ENCODE measurements at regions not wholly inside any gene's neighbourhood (a gene's known extent, or its start where the extent isn't known, plus 50 kb on each side); places are given as distances from the start of the nearest gene placed in this dataset.
"Not testable (repeated sequence)": the region's sequence is repeated elsewhere in the genome, so short reads cannot be mapped to it uniquely, and the experiment has no call there.

DNA sequence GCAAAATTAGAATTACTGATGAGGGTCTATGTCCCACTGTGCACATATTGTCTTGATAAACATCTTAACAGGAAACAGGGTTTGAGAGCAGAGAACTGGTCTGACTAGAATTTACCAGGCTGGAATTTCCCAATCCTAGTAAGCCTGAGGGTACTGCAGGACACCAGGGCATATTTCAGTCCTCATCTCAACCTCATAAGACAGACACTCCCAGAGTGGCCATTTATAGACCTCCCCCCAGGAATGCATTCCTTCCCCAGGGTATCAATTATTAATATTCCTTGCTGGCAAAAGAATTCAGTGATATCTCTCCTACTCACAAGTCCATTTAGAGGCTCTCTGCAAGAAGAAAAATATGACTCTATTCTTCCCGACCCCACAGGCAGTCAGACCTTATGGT, 325.1 kb upstream of the KLF3 start:
- not testable (repeated sequence) for DNase-seq

DNA sequence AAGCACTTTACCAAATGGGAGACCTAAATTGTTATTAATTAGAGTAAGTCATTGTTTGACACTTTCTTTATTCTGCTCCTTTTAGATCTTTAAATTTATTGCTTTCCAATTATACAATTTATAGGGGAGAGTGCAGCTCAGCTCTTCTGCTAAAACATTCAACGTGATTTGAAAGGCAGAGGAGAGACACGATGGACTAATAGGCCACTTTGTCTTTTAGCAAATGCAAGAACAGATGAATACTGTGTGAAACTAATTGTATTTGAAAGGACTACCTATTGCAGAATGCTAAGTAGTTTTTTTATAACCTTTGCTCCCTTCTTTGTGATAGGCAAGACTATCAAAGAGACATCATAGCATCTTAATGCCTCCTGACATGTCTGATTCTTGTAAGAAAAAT, 320.4 kb upstream of the KLF3 start:
- no peak for DNase-seq

DNA sequence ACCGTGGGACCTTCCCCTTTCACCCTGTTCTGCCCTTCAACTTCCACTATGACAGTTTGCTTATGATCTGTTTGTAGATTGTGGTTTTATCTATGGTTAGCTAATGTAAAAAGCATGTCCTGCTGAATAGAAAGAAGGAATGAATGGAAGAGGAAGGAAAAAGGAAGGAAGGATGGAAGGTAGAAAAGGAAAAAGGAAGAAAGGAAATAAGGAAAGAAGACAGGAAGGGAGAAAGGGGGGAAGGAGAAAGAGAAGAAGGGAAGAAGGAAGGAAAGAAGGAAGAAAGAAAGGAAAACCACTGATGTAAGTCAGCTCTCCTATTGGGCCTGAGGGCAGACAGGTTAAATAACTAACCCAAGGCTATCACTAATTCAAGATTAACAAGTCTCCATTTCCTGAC, 319.1 kb upstream of the KLF3 start:
- DNase-seq, result no peak

DNA sequence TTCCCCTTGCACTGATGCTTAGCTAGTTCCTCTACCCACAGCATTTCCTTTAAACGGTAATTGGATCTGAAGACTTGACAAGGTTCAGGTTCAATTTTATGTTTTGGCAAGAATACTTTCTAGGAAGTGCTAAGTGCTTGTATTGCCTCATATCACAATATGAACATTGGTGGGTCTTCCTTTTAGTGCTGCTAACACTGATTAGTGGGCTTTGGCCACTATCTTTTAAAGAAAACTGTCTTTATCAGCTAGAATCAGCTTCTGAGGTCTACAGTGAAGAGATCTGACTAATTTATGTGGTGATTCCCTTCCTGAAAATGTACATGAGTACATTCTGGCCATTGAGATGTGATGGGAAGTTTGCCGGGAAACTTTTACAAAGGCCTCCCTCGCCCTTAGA, 316.7 kb upstream of the KLF3 start:
- no peak for DNase-seq

DNA sequence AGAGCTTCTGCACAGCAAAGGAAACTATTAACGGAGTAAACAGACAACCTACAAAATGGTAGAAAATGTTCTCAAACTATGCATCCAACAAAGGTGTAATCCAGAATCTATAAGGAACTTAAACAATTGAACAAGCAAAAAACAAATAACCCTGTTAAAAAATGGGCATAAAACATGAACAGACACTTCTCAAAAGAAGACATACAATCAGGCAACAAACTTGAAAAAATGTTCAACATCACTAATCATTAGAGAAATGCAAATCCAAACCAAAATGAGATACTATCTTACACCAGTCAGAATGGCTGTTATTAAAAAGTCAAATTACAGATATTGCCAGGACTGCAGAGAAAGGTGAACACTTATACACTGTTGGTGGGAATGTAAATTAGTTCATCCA, 309.6 kb upstream of the KLF3 start:
- no peak for DNase-seq

DNA sequence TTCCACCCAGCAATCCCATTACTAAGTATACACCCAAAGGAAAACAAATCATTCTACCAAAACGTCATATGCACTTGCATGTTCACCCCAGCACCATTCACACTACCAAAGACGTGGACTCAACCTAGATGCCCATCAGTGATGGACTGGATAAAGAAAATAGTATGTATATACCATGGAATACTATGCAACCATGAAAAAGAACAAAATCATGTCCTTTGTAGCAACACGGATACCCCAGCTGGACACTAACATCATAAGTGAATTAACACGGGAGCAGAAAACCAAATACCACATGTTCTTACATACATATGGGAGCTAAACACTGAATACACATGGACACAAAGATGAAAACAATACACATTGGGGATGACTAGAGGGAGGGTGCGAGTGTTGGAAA, 309.1 kb upstream of the KLF3 start:
- no peak for DNase-seq

DNA sequence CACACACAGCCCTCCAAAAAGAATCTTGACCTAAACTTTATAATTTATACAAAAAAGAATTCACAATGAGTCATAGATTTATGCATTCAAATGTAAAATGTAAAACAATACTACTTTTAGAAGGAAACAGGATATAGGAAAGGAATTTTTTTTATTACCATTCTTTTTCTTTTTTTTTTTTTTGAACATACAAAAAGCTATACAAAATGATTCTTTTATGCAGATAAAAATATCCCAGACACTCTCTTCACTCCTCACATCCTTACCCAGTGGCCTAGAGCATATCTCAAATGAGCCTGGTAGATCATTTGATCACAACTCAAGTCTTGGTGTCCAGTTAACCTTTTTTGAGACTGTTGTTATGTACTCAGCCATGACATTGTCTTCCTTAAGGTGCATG, 307.3 kb upstream of the KLF3 start:
- no peak for DNase-seq

DNA sequence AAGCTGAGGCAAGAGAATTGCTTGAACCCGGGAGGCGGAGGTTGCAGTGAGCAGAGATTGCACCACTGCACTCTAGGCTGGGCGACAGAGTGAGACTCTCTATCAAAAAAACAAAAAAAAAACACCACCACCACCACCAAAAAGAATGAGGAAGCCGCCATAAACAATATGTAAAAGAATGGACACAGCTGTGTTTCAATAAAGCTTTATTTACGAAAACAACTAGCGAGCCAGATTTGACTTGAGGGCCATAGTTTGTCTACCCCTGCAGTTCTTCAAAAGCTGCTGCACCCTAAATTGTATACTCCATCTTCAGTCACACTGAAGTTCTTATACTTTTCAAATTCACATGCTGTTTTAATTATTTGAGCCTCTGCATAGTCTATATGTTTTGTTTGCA, 306.5 kb upstream of the KLF3 start:
- DNase-seq, result no peak

DNA sequence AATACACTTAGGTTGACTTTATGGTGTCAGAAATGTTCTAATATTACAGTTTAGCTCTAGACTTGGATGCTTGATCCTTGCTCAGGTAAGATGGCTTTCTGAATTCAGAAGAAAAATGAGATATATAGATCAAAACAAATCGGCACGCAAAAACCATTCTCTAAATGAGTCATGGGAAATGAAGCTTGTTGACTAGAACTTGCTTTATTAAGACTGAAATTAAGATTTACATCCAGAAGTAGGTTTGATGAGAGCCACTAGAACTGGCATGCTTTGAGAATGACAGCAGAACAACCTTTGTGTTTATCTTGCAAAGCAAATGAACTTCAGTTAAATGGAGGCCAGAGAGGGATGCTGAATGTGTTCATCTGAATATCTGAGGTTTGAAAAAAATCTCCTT, 304.9 kb upstream of the KLF3 start:
- no peak for DNase-seq

DNA sequence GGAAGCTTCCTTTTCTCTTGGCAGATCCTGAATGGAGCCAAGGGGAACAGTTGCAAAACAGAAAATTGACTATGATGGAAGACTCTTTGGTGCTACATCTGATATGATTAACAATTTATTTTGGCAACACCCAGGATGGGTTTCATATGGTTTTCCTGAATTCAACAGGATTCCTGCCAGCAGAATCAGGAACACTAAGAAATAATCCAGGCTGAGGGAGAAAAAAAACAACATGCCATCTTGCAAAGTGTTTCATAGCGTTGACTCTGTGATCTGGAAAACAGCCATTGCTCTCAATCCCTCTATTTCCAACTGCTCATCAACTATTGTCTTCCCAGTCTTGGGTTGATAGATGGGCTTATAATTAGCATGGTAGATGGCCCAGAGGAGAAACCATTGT, 303.8 kb upstream of the KLF3 start:
- no peak for DNase-seq

DNA sequence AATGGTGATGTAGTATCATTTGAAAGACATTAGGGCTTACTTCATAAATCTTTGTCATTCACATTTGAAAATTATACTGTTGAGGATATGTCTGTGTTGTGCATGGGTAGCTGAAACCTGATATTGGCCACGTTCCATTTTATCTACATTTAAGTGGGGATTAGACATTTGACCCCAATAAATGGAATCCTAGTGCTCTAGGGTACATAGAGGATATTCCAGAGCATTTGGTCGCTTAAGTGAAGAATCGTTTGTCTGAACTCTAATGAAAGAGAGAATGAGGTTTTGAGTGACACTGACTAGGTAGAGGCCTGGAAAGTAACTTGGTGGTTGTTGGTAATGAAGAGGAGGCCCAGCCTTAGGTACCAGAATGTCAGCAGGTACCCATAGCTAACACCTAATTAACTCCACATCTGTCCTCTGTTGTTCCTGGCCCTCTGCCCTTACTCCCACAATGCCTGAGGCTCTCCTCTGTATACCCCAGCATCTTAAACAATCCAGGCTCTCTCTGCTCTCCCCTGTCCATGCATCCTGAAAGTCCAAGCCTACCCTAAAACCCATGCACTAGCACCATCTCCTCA, 299.5 kb upstream of the KLF3 start:
- DNase-seq, result no peak

DNA sequence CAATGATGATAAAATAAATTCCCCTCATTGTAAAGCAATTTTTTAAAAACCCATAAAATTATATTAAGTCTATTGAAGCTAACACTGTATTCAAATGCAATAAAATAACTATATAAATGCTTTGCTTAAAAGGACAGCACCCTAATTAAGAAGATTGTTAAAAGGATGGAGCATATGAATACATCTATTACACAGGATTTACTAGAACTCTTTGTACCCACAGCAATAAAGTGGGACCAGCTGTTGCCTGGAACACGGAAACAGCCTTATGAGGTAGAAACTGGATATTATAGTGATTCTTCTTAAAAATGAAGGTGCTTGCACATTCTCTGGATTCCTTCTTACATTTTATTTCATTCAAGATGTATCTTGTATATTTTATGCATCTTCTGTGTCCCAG, 298.7 kb upstream of the KLF3 start:
- DNase-seq, result no peak

DNA sequence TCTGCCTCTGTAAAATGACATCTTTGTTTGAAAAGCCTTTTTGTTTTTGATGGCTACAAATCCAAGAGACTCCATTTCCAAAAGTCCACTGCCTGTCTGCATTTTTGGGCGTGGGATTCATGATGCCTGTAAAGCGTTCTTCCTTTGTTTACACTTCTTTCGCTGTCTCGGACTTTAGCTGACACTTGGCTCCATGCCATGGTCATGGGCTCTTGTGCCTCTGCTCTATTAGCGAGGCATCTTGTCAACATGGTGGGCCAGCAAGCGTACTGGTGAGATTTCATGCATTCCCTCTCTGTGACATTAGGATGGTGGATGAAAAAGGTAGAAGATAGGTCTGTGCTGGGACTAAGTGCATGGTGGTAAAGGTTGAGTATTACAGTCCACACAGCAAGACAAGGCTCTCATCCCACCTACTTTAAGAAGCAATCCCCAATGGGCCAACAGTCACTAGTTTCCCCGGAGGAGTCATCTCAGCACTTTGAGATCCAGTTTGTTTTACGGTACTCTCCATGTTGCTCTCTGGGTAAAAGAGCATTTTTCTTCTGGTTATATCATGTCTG, 298.2 kb upstream of the KLF3 start:
- no peak for DNase-seq

DNA sequence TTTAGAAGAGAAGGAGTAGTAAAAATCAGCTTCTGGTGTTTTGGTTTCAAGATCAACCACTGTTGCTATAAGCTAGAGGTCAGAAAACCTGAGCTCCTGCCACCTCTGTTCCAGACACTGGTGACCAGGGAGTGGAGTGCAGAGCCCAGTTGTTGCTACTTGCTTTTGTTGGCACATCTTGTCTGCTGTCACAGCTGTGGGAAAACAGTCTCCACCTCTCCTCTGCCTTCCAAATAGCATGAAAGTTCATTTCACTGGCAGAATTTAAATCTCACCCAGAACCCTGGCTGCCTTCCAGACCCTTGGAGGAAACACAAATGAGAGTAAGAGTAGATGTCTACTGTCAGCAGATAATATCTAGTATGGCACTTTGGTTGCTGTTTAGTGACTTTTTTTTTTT, 297.5 kb upstream of the KLF3 start:
- DNase-seq, result no peak

DNA sequence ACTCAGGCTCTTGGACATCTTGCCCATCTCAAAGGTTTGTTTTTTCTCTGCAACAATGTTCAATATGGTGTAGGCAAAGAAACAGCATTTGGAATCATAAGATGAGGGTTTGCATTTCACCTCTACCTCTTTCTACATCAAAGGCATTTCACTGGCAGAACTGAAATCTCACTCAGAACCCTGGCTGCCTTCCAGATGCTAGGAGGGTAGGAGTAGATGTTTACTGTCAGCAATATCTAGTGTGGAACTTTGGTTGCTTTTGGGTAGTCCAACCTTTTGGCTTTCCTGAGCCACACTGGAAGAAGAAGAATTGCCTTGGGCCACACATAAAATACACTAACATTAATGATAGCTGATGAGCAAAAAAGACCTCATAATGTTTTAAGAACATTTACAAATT, 297.0 kb upstream of the KLF3 start:
- no peak for DNase-seq

DNA sequence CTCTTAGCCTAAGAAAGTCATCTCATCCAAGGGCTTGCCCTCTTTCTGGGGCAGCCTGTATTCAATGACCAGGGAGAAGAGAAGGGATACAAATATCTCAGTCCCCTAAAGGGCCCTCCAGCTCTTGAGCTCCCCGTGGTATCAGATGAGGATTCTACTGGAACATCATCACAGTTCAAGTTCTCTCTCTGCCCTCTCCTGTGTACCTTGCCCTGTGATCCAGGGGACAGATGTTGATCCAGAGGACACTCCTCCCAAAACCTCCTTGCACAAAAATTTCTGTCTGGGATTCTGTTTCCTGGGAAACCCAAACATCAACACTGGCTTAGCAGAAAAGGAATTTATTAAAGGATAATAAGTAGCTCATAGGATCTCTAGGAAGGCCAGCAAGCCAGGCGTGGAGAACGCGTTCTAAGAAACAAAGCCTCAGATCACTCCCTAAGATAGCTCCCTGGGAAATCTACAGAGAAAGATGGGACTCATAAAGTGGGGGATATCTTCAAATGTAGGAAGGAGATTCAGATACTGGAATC, 296.3 kb upstream of the KLF3 start:
- no peak for DNase-seq

DNA sequence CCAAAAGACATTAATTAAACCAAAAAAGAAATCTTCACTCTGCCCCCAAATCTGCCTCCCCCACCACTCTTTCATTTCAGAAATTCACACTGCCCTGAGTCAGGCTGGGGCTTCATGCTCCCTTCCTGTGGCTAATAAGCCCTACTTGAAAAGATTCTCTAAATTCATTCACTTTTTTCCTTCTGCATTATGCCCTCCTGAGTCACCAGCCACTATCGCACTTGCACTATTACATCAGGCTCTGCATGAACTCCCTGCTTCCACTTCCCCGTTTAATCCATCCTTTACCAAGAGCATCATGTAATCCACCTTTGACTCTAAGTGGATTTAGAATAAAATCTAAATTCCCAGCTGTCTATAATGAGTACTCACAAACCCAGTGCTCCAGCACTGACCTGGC, 295.4 kb upstream of the KLF3 start:
- DNase-seq, result no peak

DNA sequence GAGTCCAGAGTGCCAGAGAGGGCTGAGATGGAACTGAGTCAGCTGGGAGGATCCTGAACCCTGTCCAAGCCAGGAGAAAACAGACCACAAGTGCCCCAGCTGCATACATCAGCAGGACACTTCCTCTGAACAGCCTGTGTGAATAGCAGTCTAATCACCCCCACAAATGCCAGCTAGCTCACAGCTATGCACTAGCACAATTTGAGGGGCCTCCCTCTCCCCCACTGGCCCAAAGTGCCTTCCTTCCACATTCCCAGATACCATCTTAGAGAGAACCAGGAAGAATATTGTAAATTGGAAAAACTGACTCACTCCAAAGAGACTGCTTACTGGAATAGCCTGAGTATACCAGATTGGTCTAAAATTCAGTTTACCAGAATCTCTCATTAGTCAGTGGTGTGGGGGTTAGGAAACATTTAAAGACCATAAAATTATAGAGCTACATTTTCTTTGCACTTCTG, 292.6 kb upstream of the KLF3 start:
- DNase-seq, result no peak

DNA sequence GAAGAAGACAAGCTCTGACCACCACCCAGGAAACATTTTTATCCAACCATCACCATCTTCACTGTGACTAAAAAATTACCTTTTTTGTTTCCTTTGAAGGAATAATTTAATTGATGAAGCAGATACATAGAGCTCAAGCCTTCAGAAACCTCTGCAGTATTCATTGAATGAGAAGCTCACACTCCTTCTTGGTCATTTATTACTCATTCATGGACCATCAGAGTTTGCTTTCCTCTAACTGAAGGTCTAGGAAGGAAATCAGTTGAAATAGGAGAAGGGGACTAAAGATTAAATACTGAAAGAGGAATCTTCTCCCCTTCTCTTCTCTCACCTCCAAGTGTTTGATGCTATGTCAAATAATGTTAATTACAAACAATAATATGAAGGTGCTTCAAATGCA, 290.6 kb upstream of the KLF3 start:
- no peak for DNase-seq

DNA sequence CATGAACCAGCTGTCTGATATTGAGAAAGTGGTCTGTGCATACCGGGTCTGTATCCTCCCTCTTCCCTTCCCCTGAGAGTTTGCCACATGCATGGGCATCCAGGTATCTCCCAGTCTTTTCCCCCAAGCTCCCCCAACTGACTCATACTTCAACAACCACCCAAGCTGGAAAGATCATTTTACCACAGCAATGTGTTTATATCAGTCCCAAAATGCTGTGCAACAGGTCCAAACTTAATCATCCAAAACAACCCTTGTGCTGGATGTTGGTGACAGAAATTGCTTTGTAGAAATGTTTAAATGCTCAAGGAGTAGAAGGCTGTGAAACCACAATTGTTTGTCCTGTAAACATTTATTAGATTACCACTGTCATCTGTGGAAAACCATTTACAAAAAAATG, 286.8 kb upstream of the KLF3 start:
- no peak for DNase-seq

DNA sequence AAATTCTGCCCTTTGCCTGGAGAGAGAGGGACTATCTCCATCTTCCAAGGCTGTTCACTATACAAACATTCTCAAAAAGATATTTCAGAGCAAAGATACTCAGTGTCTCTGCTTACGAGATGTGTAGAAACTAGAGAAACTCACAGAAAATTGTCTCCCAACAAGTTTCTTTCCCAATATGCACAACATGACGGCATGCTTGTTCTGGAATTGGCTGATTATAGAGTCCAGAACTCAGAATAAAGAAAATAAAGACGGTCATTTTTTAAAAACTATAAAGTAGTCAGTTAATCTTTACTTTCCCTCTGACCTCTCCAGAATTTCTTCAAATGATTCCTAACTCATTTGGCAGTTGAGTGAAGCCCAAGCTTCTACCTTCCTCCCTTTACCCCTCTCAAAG, 285.5 kb upstream of the KLF3 start:
- DNase-seq, result no peak

DNA sequence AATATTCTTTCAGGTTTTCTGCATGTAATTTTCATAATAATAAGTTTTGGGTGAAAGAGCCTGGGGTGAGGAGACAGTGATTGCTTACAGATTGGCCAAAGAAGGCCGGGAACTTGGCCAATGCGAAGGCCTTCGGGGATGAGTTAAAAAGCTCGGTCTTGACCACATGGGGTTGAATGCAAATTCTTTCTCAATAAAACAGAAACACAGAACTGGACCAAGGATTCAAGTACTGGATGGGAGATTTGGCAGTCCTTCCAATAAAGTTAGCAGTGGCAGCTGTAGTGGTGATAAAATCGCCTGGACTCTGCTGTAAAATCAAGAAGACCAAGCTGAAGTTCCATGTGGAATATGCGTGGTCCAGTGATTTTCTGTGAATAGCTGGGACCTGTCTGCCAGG, 282.2 kb upstream of the KLF3 start:
- no peak for DNase-seq

DNA sequence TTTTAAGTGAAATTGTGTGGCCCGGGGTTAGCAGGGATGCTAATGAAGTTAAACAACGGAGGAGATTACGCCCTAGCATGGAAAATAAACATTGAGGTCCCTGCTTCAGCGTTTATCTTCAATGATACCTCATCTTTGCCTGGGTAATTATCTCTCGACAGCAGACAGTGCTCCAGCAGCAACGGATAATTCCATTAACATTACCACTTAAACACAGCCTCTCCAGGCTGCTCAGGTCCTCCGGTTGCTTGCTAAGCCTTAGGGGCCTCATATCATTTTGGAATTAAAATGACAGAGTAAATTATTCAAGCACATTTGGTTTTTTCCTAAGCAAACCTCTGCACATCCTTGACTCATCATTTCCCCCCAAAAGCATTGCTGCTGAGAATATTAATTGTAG, 281.5 kb upstream of the KLF3 start:
- DNase-seq, result no peak

DNA sequence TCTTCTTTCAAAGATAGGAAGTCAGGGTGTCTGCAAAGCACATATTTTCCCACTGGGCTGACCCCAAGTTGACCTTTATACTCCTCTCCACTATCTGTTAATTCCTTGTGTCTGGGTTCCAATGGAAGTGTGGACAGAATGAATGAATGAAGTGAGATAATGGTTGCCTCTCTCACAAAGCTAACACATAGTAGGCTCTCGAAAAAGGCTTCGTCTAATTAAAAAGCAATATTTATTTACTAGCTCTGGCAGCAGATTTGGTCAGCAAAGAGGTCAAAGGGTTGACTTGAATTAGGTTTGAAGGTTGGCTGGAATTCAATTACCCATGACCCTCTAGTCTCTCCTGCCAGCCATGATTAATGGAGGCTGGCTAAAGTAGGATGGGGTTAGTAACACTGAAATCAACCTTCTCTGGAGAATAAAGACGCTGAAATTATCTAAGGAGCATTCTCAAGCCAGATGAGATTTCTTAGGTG, 280.3 kb upstream of the KLF3 start:
- no peak for DNase-seq
